ENCODE measurements at regions not wholly inside any gene's neighbourhood (a gene's known extent, or its start where the extent isn't known, plus 50 kb on each side); places are given as distances from the start of the nearest gene placed in this dataset.

DNA sequence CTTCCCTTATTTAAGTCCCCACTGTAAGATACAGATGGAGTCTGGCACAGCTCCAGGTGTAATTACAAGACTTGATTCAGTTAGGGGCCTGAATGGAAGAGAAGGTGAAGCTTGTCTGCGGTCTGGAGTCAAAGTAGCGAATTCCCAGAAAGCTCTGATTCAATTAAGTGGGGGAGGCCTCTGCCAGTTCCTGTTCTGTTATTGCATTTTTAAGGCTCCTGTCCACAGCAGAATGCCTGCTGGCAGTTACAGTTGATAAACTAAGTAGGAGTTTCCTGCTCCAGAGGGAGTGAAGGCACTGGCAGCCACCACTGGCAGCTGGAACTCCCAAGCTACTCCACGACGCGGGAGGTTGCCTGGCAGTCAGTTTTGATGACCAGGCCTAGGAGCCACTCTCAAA is 181.1 kb downstream of the SOCS6 start:
- CTCF ChIA-PET = interaction anchor here (1.0 kb wide), 2 partner anchors 15 to 21 kb away, joined by 3 to 6 read pairs; no protein-coding TSS in a partner anchor
- TF ChIP-seq EZH2 (IDR thresholded peaks at IDR 0.05; ENCODE audit: borderline replicate concordance, low read depth, low read length, poor library complexity, severe bottlenecking) = no peak
- TF ChIP-seq, protein P1, sequence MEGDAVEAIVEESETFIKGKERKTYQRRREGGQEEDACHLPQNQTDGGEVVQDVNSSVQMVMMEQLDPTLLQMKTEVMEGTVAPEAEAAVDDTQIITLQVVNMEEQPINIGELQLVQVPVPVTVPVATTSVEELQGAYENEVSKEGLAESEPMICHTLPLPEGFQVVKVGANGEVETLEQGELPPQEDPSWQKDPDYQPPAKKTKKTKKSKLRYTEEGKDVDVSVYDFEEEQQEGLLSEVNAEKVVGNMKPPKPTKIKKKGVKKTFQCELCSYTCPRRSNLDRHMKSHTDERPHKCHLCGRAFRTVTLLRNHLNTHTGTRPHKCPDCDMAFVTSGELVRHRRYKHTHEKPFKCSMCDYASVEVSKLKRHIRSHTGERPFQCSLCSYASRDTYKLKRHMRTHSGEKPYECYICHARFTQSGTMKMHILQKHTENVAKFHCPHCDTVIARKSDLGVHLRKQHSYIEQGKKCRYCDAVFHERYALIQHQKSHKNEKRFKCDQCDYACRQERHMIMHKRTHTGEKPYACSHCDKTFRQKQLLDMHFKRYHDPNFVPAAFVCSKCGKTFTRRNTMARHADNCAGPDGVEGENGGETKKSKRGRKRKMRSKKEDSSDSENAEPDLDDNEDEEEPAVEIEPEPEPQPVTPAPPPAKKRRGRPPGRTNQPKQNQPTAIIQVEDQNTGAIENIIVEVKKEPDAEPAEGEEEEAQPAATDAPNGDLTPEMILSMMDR (conservative IDR thresholded peaks at IDR 0.05; ENCODE audit: low read depth, low read length) = no peak
- H3K9me3 ChIP-seq (ENCODE audit: low read depth, low read length, poor library complexity, severe bottlenecking) = no peaks in the 10 kb centered on the region
- no peak overlapping the region for H3K4me3 ChIP-seq (ENCODE audit: low read depth, low read length, poor library complexity, severe bottlenecking)
- intact Hi-C loops (cut with micrococcal nuclease; ENCODE audit: unreplicated experiment) = no loop called here
- H3K27ac ChIP-seq (ENCODE audit: low read depth, low read length, poor library complexity, severe bottlenecking) = peak overlapping the region; percentile 64
- H3K36me3 ChIP-seq (ENCODE audit: insufficient read depth, low read length, poor library complexity, severe bottlenecking) = no peaks in the 10 kb centered on the region
- no peaks in the 10 kb centered on the region for H3K27me3 ChIP-seq (replicated peaks; ENCODE audit: insufficient read depth, low read depth, low read length, poor library complexity)
- POLR2A ChIA-PET (ENCODE audit: low non-redundant PET) = no interaction called here
- peak; percentile 85 for DNase-seq (ENCODE audit: low spot score)
- H3K4me1 ChIP-seq (ENCODE audit: insufficient read depth, low read length, poor library complexity, severe bottlenecking) = peaks cover 17% of the 10 kb centered on the region
- BruUV-seq (replicated peaks) = no TSS peak

DNA sequence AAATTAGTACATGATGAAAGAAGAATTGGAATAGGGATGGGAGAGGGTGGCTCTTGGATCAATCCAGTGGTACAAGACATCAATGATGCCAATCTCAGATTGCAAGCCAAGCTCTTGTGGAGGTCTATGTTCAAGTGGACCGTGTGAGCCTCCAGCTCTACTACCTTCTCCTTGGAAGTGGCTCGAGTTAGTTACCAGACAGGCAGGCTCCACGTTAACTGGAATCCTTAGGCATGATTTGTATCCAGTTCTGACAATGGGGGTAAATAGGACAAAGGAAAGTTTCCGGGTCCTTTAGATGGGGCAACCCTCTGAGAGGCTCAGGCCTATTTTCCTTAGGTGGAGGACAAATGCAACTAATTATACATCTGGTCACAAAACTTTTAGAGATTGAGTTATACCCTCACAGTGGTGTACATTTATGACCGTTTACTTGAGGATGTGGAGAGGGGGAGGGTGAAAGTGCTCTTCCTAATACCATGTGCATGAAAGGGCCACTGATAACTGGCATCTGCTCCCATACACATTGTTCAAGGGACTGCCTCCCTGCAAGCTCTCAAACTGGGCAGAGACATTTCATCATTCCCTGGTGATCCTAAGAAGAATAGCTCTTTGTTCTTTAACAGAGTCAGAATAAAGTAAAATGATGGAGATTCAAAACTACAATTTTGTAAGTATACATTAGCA is 180.2 kb downstream of the SOCS6 start:
- Histone ChIP-seq H3K9me3 (ENCODE audit: low read depth, low read length, poor library complexity, severe bottlenecking) (no peaks in the 10 kb centered on the region), H3K4me1 (ENCODE audit: insufficient read depth, low read length, poor library complexity, severe bottlenecking) (peaks cover 17% of the 10 kb centered on the region), H3K27me3 (replicated peaks; ENCODE audit: insufficient read depth, low read depth, low read length, poor library complexity) (no peaks in the 10 kb centered on the region), H3K36me3 (ENCODE audit: insufficient read depth, low read length, poor library complexity, severe bottlenecking) (no peaks in the 10 kb centered on the region), H3K4me3 (ENCODE audit: low read depth, low read length, poor library complexity, severe bottlenecking) (no peak overlapping the region), H3K27ac (ENCODE audit: low read depth, low read length, poor library complexity, severe bottlenecking) (no peak overlapping the region)
- TF ChIP-seq, protein P1 (conservative IDR thresholded peaks at IDR 0.05; ENCODE audit: low read depth, low read length) = no peak
- no peak for TF ChIP-seq EZH2 (IDR thresholded peaks at IDR 0.05; ENCODE audit: borderline replicate concordance, low read depth, low read length, poor library complexity, severe bottlenecking)
- POLR2A ChIA-PET (ENCODE audit: low non-redundant PET) = interaction anchor here (0.6 kb wide), 1 partner anchor 1985 kb away, joined by 3 read pairs; no protein-coding TSS in a partner anchor
- DNase-seq (ENCODE audit: low spot score) = no peak
- intact Hi-C loops (cut with micrococcal nuclease; ENCODE audit: unreplicated experiment) = no loop called here
- CTCF ChIA-PET = no interaction called here
- no TSS peak for BruUV-seq (replicated peaks)

DNA sequence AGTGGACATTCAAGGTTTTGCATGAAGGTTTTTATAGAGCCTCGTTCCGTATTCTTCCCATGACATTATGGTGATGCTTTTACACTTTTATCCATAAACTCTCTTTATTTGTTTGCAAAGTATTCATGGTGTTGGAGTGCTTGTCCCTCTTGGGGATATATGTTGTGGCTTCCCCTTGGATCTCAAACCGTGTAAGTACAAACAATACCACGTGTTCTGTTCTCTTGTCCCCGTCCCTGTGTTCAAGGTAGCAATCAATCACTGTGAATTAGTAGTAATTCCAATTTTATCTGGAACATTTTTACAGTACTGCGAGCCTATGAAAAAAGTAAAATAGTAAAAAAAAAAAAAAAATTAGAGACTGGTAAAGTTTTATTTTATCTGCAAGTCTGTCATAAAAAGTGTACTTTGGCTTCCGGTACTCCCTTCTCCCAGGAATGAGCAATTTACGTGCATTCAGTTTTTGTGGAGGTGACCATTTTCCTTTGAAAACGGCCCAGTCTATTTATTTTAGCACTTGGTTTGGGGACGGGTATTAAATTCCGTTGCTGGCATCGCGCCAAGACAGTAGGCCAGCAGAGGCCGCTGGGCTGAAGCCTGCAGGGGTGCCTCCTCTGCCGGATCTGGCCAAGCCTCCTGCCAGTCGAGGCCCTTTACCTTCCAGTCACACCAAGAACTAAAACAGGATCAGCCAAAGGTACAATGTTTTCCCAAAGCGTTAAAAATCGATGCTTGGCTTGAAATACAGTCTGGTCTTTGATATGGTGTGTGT is 175.7 kb downstream of the SOCS6 start:
- Histone ChIP-seq H3K27me3 (replicated peaks; ENCODE audit: insufficient read depth, low read depth, low read length, poor library complexity) (no peaks in the 10 kb centered on the region), H3K27ac (ENCODE audit: low read depth, low read length, poor library complexity, severe bottlenecking) (no peak overlapping the region), H3K36me3 (ENCODE audit: insufficient read depth, low read length, poor library complexity, severe bottlenecking) (no peaks in the 10 kb centered on the region), H3K4me1 (ENCODE audit: insufficient read depth, low read length, poor library complexity, severe bottlenecking) (peaks cover 3% of the 10 kb centered on the region), H3K9me3 (ENCODE audit: low read depth, low read length, poor library complexity, severe bottlenecking) (no peaks in the 10 kb centered on the region), H3K4me3 (ENCODE audit: low read depth, low read length, poor library complexity, severe bottlenecking) (peak overlapping the region; percentile 31)
- intact Hi-C loops (cut with micrococcal nuclease; ENCODE audit: unreplicated experiment) = no loop called here
- no TSS peak for BruUV-seq (replicated peaks)
- CTCF ChIA-PET = no interaction called here
- TF ChIP-seq EZH2 (IDR thresholded peaks at IDR 0.05; ENCODE audit: borderline replicate concordance, low read depth, low read length, poor library complexity, severe bottlenecking) = no peak
- TF ChIP-seq, protein P1 (conservative IDR thresholded peaks at IDR 0.05; ENCODE audit: low read depth, low read length) = peak; percentile 40
- peak; percentile 77 for DNase-seq (ENCODE audit: low spot score)
- POLR2A ChIA-PET (ENCODE audit: low non-redundant PET) = no interaction called here

Data from A673 (cell line).